ENCODE measurements at regions not wholly inside any gene's neighbourhood (a gene's known extent, or its start where the extent isn't known, plus 50 kb on each side); places are given as distances from the start of the nearest gene placed in this dataset.

DNA sequence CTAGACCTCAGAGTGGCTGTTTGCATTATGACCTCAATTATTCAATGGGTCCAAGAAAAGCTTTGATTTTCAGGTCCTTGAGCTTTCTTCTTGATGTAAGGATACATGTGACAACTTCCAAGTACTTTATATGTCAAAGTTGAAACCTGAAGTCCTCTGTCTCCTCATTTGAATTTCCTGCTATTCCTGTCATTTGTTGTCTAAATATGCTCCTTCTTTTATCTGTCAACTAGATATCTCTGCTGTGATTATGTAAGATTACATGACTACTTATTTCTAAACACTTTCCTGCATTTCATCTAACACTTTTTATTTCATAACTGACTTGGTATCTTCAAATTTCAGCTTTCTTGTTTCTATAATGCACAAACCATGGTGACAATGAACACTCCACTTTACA, 670.0 kb upstream of the FAM174A start:
- H3K27ac Mint-ChIP-seq, result no peak overlapping the region
- H3K27me3 ChIP-seq (ENCODE audit: control insufficient read depth, insufficient read depth, low read length, poor library complexity, severe bottlenecking), result no peaks in the 10 kb centered on the region
- no peak overlapping the region for H3K9ac ChIP-seq (ENCODE audit: extremely low read depth, low read length, poor library complexity, severe bottlenecking)
- no peaks in the 10 kb centered on the region for H3K36me3 Mint-ChIP-seq (ENCODE audit: low read depth)
- no peaks in the 10 kb centered on the region for H3K27me3 Mint-ChIP-seq (ENCODE audit: insufficient read depth)
- H3K4me1 ChIP-seq (ENCODE audit: control insufficient read depth, insufficient read depth, low read length), result no peaks in the 10 kb centered on the region
- no peak for DNase-seq
- H3K9me3 Mint-ChIP-seq, result peaks cover 3% of the 10 kb centered on the region
- no peaks in the 10 kb centered on the region for H3K9me3 ChIP-seq (ENCODE audit: control insufficient read depth, low read length)
- H3K36me3 ChIP-seq (ENCODE audit: control insufficient read depth, insufficient read depth, low read length), result no peaks in the 10 kb centered on the region
- H3K4me1 Mint-ChIP-seq, result no peaks in the 10 kb centered on the region
- no peak overlapping the region for H3K27ac ChIP-seq (ENCODE audit: low read depth, low read length)
- no peak overlapping the region for H3K4me3 Mint-ChIP-seq
- TF ChIP-seq CTCF (conservative IDR thresholded peaks at IDR 0.05), result no peak
- H3K4me3 ChIP-seq (ENCODE audit: low read length), result no peak overlapping the region

DNA sequence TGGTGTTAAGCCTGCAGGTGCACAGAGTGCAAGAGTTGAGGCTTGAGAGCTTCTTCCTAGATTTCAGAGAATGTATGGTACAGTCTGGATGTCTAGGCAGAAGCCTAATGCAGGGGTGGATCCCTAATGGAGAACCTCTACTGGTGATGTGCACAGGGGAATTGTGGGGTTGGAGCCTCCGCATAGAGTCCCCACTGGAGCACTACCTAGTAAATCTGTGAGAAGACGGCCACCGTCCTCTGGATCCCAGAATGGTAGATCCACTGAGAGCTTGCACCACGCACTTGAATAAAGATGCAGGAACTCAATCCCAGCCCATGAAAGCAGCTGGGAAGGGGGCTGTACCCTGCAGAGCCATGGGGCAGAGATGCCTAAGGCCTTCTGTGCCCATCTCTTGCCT, 699.4 kb upstream of the FAM174A start:
- Histone ChIP-seq H3K9ac (ENCODE audit: extremely low read depth, low read length, poor library complexity, severe bottlenecking) (no peak overlapping the region), H3K4me3 (ENCODE audit: low read length) (no peak overlapping the region), H3K36me3 (ENCODE audit: control insufficient read depth, insufficient read depth, low read length) (no peaks in the 10 kb centered on the region), H3K4me1 (ENCODE audit: control insufficient read depth, insufficient read depth, low read length) (no peaks in the 10 kb centered on the region), H3K27ac (ENCODE audit: low read depth, low read length) (no peak overlapping the region), H3K9me3 (ENCODE audit: control insufficient read depth, low read length) (no peaks in the 10 kb centered on the region), H3K27me3 (ENCODE audit: control insufficient read depth, insufficient read depth, low read length, poor library complexity, severe bottlenecking) (no peaks in the 10 kb centered on the region)
- Mint-ChIP-seq H3K9me3 (no peaks in the 10 kb centered on the region), H3K27ac (no peak overlapping the region), H3K27me3 (ENCODE audit: insufficient read depth) (no peaks in the 10 kb centered on the region), H3K4me3 (no peak overlapping the region), H3K36me3 (ENCODE audit: low read depth) (no peaks in the 10 kb centered on the region), H3K4me1 (no peaks in the 10 kb centered on the region)
- DNase-seq, result no peak
- WGBS, 2 experiments (ENCODE audit: insufficient coverage in 1 of 2, insufficient read length in 1 of 2), result 94% methylated on average over 4 of the region's 4 CpGs
- no peak for TF ChIP-seq CTCF (conservative IDR thresholded peaks at IDR 0.05)

- Histone ChIP-seq H3K36me3 (ENCODE audit: control insufficient read depth, insufficient read depth, low read length) (no peaks in the 10 kb centered on the region), H3K27ac (ENCODE audit: low read depth, low read length) (no peak overlapping the region), H3K4me3 (ENCODE audit: low read length) (no peak overlapping the region), H3K27me3 (ENCODE audit: control insufficient read depth, insufficient read depth, low read length, poor library complexity, severe bottlenecking) (no peaks in the 10 kb centered on the region), H3K9ac (ENCODE audit: extremely low read depth, low read length, poor library complexity, severe bottlenecking) (no peak overlapping the region), H3K4me1 (ENCODE audit: control insufficient read depth, insufficient read depth, low read length) (no peaks in the 10 kb centered on the region), H3K9me3 (ENCODE audit: control insufficient read depth, low read length) (no peaks in the 10 kb centered on the region)
- Mint-ChIP-seq H3K27me3 (ENCODE audit: insufficient read depth) (no peaks in the 10 kb centered on the region), H3K9me3 (no peaks in the 10 kb centered on the region), H3K36me3 (ENCODE audit: low read depth) (no peaks in the 10 kb centered on the region), H3K27ac (no peak overlapping the region), H3K4me1 (no peaks in the 10 kb centered on the region), H3K4me3 (no peak overlapping the region)
- WGBS, 2 experiments (ENCODE audit: insufficient coverage in 1 of 2, insufficient read length in 1 of 2), result 79 to 94% methylated on average over 2 of the region's 2 CpGs
- no peak for TF ChIP-seq CTCF (conservative IDR thresholded peaks at IDR 0.05)
- no peak for DNase-seq
These were observed 708.0 kb upstream of the FAM174A start for GRCh38 chr5:99827136-99827535.

All from endodermal cell (in vitro differentiated cells).